K562 (cell line): ENCODE measurements at regions not wholly inside any gene's neighbourhood (a gene's known extent, or its start where the extent isn't known, plus 50 kb on each side); places are given as distances from the start of the nearest gene placed in this dataset.

Experiments
- PHF8 ChIP-seq: fragments of 200-600 bp; sonication (generic); IDR thresholded peaks from 2 replicates; pipeline ENCODE4 v1.6.1; 2012; ENCODE audit warnings: mixed run types, mild to moderate bottlenecking, inconsistent platforms, low read length, moderate library complexity, borderline replicate concordance
- TOE1 ChIP-seq, 2 experiments: fragments of 450-650 bp in 1 of 2; sonication (generic) in 1 of 2; formaldehyde crosslinking in 1 of 2; IDR thresholded peaks; 2 replicates each; pipeline versions ENCODE4 v1.7.1 to v1.8.0; 2016 to 2022; ENCODE audit warnings: borderline replicate concordance in 2 of 2, mild to moderate bottlenecking in 2 of 2, antibody characterized with exemption in 1 of 2, inconsistent platforms in 1 of 2, low read depth in 1 of 2, missing genetic modification reagents in 1 of 2, moderate library complexity in 1 of 2
- YY1 ChIP-seq, 3 experiments: IDR thresholded peaks; 2 replicates each; pipeline ENCODE4 v1.6.1; 2011; ENCODE audit warnings: low read length in 2 of 3, mild to moderate bottlenecking in 2 of 3, moderate library complexity in 2 of 3, borderline replicate concordance in 1 of 3, control low read depth in 1 of 3, low read depth in 1 of 3; ENCODE audit not compliant: insufficient read depth in 3 of 3, insufficient replicate concordance in 2 of 3, control insufficient read depth in 1 of 3, insufficient read length in 1 of 3; ENCODE audit errors: extremely low read depth in 1 of 3
- ZNF224 ChIP-seq: sonication (generic); formaldehyde crosslinking; IDR thresholded peaks from 2 replicates; pipeline ENCODE4 v1.8.0; 2022; ENCODE audit warnings: mild to moderate bottlenecking, missing genetic modification reagents
- TF ChIP-seq, protein P1 (sequence below): fragments of 250-450 bp; sonication (Bioruptor Pico); IDR thresholded peaks from 2 replicates; pipeline ENCODE4 v1.4.0; 2020

DNA sequence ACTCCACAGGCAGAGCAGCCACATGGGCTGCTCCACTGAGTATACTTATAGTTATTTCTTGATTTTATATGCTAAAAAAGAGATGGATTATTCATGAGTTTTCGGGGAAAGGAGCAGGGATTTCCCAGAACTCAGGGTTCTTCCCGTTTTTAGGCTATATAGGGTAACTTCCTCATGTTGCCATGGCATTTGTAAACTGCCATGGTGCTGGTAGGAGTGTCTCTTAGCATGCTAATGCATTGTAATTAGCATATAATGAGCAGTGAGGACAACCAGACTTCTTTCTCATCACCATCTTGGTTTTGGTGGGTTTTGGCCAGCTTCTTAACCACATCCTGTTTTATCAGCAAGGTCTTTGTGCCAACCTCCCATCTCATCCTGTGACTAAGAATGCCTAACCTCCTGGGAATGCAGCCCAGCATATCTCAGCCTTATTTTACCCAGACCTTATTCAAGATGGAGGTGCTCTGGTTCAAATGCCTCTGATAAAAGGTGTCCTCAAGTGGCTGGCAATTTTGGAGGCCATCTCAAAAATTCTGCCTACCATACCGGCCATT lies 213.0 kb upstream of the VEGFC start:
- TF ChIP-seq, protein P1, sequence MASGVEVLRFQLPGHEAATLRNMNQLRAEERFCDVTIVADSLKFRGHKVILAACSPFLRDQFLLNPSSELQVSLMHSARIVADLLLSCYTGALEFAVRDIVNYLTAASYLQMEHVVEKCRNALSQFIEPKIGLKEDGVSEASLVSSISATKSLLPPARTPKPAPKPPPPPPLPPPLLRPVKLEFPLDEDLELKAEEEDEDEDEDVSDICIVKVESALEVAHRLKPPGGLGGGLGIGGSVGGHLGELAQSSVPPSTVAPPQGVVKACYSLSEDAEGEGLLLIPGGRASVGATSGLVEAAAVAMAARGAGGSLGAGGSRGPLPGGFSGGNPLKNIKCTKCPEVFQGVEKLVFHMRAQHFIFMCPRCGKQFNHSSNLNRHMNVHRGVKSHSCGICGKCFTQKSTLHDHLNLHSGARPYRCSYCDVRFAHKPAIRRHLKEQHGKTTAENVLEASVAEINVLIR (CRISPR knock-in tag), result no peak
- TF ChIP-seq YY1 (IDR thresholded peaks at IDR 0.05; ENCODE audit: borderline replicate concordance in 1 of 3, control insufficient read depth in 1 of 3, extremely low read depth in 1 of 3, insufficient read depth in 3 of 3, insufficient read length in 1 of 3, insufficient replicate concordance in 2 of 3, low read depth in 1 of 3, low read length in 2 of 3) (no peak), PHF8 (no peak), TOE1 (IDR thresholded peaks at IDR 0.05; ENCODE audit: borderline replicate concordance) (no peak), TOE1 (CRISPR knock-in tag; IDR thresholded peaks at IDR 0.05; ENCODE audit: borderline replicate concordance, low read depth) (no peak), ZNF224 (CRISPR knock-in tag) (no peak)
